ENCODE measurements at regions not wholly inside any gene's neighbourhood (a gene's known extent, or its start where the extent isn't known, plus 50 kb on each side); places are given as distances from the start of the nearest gene placed in this dataset.

- TF ChIP-seq, protein P1, sequence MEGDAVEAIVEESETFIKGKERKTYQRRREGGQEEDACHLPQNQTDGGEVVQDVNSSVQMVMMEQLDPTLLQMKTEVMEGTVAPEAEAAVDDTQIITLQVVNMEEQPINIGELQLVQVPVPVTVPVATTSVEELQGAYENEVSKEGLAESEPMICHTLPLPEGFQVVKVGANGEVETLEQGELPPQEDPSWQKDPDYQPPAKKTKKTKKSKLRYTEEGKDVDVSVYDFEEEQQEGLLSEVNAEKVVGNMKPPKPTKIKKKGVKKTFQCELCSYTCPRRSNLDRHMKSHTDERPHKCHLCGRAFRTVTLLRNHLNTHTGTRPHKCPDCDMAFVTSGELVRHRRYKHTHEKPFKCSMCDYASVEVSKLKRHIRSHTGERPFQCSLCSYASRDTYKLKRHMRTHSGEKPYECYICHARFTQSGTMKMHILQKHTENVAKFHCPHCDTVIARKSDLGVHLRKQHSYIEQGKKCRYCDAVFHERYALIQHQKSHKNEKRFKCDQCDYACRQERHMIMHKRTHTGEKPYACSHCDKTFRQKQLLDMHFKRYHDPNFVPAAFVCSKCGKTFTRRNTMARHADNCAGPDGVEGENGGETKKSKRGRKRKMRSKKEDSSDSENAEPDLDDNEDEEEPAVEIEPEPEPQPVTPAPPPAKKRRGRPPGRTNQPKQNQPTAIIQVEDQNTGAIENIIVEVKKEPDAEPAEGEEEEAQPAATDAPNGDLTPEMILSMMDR (IDR thresholded peaks at IDR 0.05; ENCODE audit: low read depth, low read length): no peak
- no peak overlapping the region for H3K4me3 ChIP-seq (ENCODE audit: low read depth, low read length)
Measured at GRCh38 chr15:95733931-95734330, 596.6 kb upstream of the NR2F2 start.

DNA sequence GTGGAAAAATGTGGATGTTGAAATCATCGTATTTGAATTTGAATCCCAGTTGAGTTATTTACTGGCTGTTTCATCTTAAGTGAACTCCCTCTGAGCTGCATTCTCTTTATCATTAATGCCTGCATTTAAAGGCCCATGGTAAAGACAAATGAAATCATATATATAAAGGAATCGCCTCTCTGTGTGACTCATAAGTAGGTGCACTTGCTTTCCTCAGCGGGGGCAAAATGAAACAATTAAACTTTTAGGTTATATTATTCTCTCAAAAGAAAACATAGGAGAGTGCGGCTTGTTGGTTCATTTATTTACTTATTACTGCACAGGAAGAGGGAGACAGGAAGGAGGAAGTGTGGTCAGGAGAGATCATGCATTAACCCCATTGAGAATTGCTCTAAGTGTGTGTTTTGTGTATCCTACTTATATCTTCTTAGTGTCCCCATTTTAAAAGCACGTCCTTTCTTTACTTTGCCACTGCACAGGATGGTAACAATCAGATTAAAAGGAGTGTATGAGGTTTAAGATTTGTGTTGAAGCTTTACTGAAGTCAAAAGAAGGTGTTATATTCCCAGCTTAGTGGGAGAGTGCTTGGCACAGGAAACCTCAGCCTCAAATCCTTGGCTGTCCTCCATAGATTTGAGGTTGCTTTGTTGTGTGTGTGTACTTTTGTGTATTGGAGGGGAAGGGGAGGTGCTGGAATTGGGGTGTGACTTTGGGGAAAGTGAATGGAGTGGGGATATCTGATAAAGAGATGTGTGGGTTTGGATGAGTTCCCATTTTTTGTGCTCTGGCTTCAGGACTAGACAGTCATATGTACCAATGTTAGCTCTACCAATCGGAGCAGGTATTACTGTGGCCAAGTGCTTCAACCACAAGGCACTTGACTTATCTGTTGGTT is 595.8 kb upstream of the NR2F2 start:
- TF ChIP-seq, protein P1 (IDR thresholded peaks at IDR 0.05; ENCODE audit: low read depth, low read length): no peak
- no peak overlapping the region for H3K4me3 ChIP-seq (ENCODE audit: low read depth, low read length)

GRCh38 chr15:95737060-95737459 is 593.4 kb upstream of the NR2F2 start:
- TF ChIP-seq, protein P1 (IDR thresholded peaks at IDR 0.05; ENCODE audit: low read depth, low read length): no peak
- H3K4me3 ChIP-seq (ENCODE audit: low read depth, low read length): no peak overlapping the region

- no peak overlapping the region for H3K4me3 ChIP-seq (ENCODE audit: low read depth, low read length)
- TF ChIP-seq, protein P1 (IDR thresholded peaks at IDR 0.05; ENCODE audit: low read depth, low read length): no peak
Measured at GRCh38 chr15:95739131-95739530, 591.4 kb upstream of the NR2F2 start.

DNA sequence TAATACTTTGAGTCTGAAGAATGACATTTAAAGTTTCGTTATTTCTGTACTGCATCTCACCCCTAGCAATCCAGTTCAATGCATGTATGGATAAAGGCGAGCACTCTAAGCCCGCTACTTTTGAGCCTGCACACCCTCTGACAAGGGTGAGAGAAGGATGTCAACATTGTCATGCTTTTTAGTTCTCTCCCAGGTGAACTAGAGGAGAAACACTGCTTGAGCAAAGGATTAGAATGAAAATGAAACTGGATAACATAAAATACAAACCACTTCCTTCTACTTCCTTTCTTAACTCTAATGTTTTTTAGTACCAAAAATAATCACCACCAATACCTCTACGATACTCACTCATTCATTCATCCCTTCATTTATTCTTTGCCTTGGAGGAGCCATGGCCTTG is 588.7 kb upstream of the NR2F2 start:
- TF ChIP-seq, protein P1 (IDR thresholded peaks at IDR 0.05; ENCODE audit: low read depth, low read length): no peak
- H3K4me3 ChIP-seq (ENCODE audit: low read depth, low read length): no peak overlapping the region

GRCh38 chr15:95742256-95742655 is 588.2 kb upstream of the NR2F2 start:
- TF ChIP-seq, protein P1 (IDR thresholded peaks at IDR 0.05; ENCODE audit: low read depth, low read length): no peak
- H3K4me3 ChIP-seq (ENCODE audit: low read depth, low read length): no peak overlapping the region

- TF ChIP-seq, protein P1 (IDR thresholded peaks at IDR 0.05; ENCODE audit: low read depth, low read length): no peak
- no peak overlapping the region for H3K4me3 ChIP-seq (ENCODE audit: low read depth, low read length)
Measured at GRCh38 chr15:95742836-95743235, 587.7 kb upstream of the NR2F2 start.
